Thyroid gland (tissue), 4 donors: ENCODE measurements at regions not wholly inside any gene's neighbourhood (a gene's known extent, or its start where the extent isn't known, plus 50 kb on each side); places are given as distances from the start of the nearest gene placed in this dataset.

ENCODE experiments used
- DNase-seq, 2 donors: peaks; one replicate each; pipeline ENCODE4 v3.0.0-alpha.2; 2019
- H3K27ac ChIP-seq, 3 donors: fragments of 200-600 bp; sonication (generic); 1 replicate in 2 of 3; 2 replicates in 1 of 3; pipeline ENCODE4 v1.5.1; 2016 to 2019; ENCODE audit warnings: mild to moderate bottlenecking in 1 of 3, moderate library complexity in 1 of 3
- H3K27me3 ChIP-seq: fragments of 200-600 bp; sonication (generic); one replicate; pipeline ENCODE4 v1.5.1; 2019
- H3K36me3 ChIP-seq, 2 donors: fragments of 200-600 bp; sonication (generic); one replicate each; pipeline ENCODE4 v1.5.1; 2016 to 2019
- H3K4me1 ChIP-seq, 2 donors: fragments of 200-600 bp; sonication (generic); one replicate each; pipeline ENCODE4 v1.5.1; 2017 to 2019
- H3K4me3 ChIP-seq, 3 donors: fragments of 200-600 bp; sonication (generic); replicated peaks in 1 of 3; 1 replicate in 2 of 3; 2 replicates in 1 of 3; pipeline ENCODE4 v1.5.1; 2016; ENCODE audit warnings: mild to moderate bottlenecking in 1 of 3
- H3K9me3 ChIP-seq: fragments of 200-600 bp; sonication (generic); one replicate; pipeline ENCODE4 v1.5.1; 2017
- CTCF ChIP-seq, 6 experiments: fragments of 200-600 bp in 3 of 6; fragments of 450-650 bp in 3 of 6; sonication (generic) in 3 of 6; IDR thresholded peaks; one replicate each; pipeline ENCODE4 v1.5.1; 2016 to 2019; ENCODE audit warnings: antibody characterized with exemption in 6 of 6, mild to moderate bottlenecking in 2 of 6, inconsistent platforms in 1 of 6, moderate library complexity in 1 of 6
- POLR2A ChIP-seq, 2 donors: fragments of 450-650 bp; IDR thresholded peaks; one replicate each; pipeline ENCODE4 v1.6.1; 2017; ENCODE audit warnings: antibody characterized with exemption in 2 of 2, mild to moderate bottlenecking in 2 of 2, moderate library complexity in 1 of 2
- WGBS, 2 donors: methylation state at CpG; one replicate each; pipeline ENCODE4 v1.1.5; 2017; 5-methylcytosine and 5-hydroxymethylcytosine counted together
- intact Hi-C: fragments of 100-400 bp; cut with DNase I; formaldehyde crosslinking; loops from one replicate; pipeline ENCODE4 v1.15.1; 2023

DNA sequence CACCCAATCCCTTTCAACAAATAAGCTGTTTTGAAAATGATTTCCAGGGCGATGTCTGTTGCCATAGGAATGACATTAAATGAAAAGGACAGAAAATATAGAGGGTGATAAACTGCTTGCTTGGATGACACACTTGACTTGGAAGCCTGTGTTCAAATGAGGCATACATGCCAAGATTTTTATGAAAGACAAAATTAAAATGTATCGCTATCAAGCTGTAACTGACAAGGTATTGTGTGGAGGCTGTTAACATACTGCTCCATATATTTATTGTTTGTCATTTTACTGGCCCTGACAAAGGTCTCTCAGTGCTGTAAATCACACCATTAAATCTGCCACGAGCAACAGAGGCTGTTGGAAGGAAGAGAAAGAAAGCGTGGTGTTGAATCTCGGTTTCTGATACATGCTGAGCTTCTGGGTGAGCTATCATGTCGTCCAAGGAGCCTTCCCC is 456.2 kb upstream of the SALL1 start:
- no peak for TF ChIP-seq POLR2A (IDR thresholded peaks at IDR 0.05)
- TF ChIP-seq CTCF (IDR thresholded peaks at IDR 0.05): no peak
- Histone ChIP-seq H3K27ac (no peak overlapping the region), H3K4me3 (no peak overlapping the region), H3K9me3 (no peaks in the 10 kb centered on the region), H3K27me3 (no peaks in the 10 kb centered on the region), H3K36me3 (no peaks in the 10 kb centered on the region), H3K4me1 (peaks cover 0 to 5% of the 10 kb centered on the region in 2 donors)
- intact Hi-C loops: no loop called here
- DNase-seq: no peak
- WGBS, 2 donors: 65 to 70% methylated on average over 6 of the region's 6 CpGs

DNA sequence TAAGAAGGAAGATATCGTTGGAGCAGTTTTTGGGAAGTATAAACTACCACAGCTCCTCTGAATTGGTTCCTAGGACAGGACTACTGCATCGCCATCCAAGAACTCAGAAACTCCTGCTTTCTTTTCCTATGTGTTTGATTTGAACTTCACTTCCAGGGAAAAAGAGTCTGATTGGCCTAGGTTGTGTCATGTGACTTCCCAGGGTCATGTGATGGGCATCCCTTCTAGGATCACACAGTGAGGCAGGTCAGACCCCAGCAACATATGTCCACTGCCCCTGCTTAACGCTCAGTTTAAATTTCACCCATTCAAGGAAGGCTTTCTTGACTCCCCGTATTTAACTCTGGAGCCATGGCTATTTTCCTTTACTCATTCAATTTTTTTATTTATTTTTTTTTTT is 445.2 kb upstream of the SALL1 start:
- intact Hi-C loops: no loop called here
- Histone ChIP-seq H3K4me1 (peaks cover 6 to 9% of the 10 kb centered on the region in 2 donors), H3K4me3 (no peak overlapping the region), H3K27me3 (no peaks in the 10 kb centered on the region), H3K36me3 (no peaks in the 10 kb centered on the region), H3K9me3 (no peaks in the 10 kb centered on the region), H3K27ac (no peak overlapping the region)
- DNase-seq: no peak
- TF ChIP-seq POLR2A (IDR thresholded peaks at IDR 0.05) (no peak), CTCF (IDR thresholded peaks at IDR 0.05) (no peak)
- 92 to 96% methylated on average over 4 of the region's 4 CpGs for WGBS, 2 donors

GRCh38 chr16:51592535-51593300 is 441.6 kb upstream of the SALL1 start:
- 38 to 42% methylated on average over 9 of the region's 9 CpGs for WGBS, 2 donors
- Histone ChIP-seq H3K4me1 (peaks cover 7 to 9% of the 10 kb centered on the region in 2 donors), H3K36me3 (no peaks in the 10 kb centered on the region), H3K27ac (peak overlapping the region; percentile 64 to 89 (median 83)), H3K9me3 (no peaks in the 10 kb centered on the region), H3K4me3 (peak overlapping the region in 1 of 3 donors; percentile 1), H3K27me3 (no peaks in the 10 kb centered on the region)
- intact Hi-C loops: no loop called here
- DNase-seq: peak; percentile 12 to 14
- TF ChIP-seq CTCF (IDR thresholded peaks at IDR 0.05): no peak
- TF ChIP-seq POLR2A (IDR thresholded peaks at IDR 0.05): no peak

- TF ChIP-seq CTCF (IDR thresholded peaks at IDR 0.05): no peak
- TF ChIP-seq POLR2A (IDR thresholded peaks at IDR 0.05): peak in 1 of 2 donors; percentile 52
- peaks cover 7 to 9% of the 10 kb centered on the region in 2 donors for H3K4me1 ChIP-seq
- peak; percentile 76 to 79 for DNase-seq
- H3K4me3 ChIP-seq: peak overlapping the region in 1 of 3 donors; percentile 1
- 8% methylated on average over 9 of the region's 9 CpGs for WGBS, 2 donors
- H3K27ac ChIP-seq: peak overlapping the region; percentile 64 to 89 (median 83)
- H3K9me3 ChIP-seq: no peaks in the 10 kb centered on the region
- intact Hi-C loops: no loop called here
- no peaks in the 10 kb centered on the region for H3K36me3 ChIP-seq
- H3K27me3 ChIP-seq: no peaks in the 10 kb centered on the region
These were observed 441.0 kb upstream of the SALL1 start for GRCh38 chr16:51592001-51592501.

DNA sequence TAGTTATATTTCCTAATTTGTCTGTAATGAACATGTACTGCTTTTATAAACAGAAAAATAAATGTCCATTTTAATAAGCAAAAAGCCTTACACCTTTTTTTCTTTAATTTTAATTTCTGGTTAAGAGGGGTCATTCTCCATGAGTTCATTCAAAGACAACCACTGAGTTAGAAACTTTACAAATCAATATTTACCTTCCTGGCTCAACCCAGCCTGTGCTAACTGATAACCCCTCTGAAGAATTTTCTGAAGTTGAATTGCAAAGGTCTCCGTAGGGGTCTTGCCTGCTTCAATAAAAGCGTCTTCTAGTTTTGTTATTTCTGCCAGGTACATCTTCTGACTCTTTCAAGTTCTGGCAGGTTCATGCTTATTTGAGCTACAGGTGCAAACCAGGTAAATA is 440.4 kb upstream of the SALL1 start:
- TF ChIP-seq POLR2A (IDR thresholded peaks at IDR 0.05) (no peak), CTCF (IDR thresholded peaks at IDR 0.05) (no peak)
- Histone ChIP-seq H3K4me1 (peaks cover 7 to 9% of the 10 kb centered on the region in 2 donors), H3K27ac (peak overlapping the region; percentile 53 to 89 (median 83)), H3K9me3 (no peaks in the 10 kb centered on the region), H3K4me3 (no peak overlapping the region), H3K27me3 (no peaks in the 10 kb centered on the region), H3K36me3 (no peaks in the 10 kb centered on the region)
- DNase-seq: no peak
- WGBS, 2 donors: 6 to 13% methylated on average over 2 of the region's 2 CpGs
- intact Hi-C loops: no loop called here
